K562 (cell line): ENCODE measurements at regions not wholly inside any gene's neighbourhood (a gene's known extent, or its start where the extent isn't known, plus 50 kb on each side); places are given as distances from the start of the nearest gene placed in this dataset.

Experiments used
- ATAC-seq: fragments of 200-7000 bp; cut with Tn5 transposase; 3 replicates; pipeline ENCODE4 v1.9.1; 2020; ENCODE audit warnings: moderate library complexity
- BruUV-seq: library from RNA; stranded (reverse); fragments of 400-500 nt; replicated peaks from 2 replicates; lab custom pipeline; 2021; lab: Mats Ljungman, UMichigan
- CTCF ChIA-PET: fragments of 300-600 bp; formaldehyde crosslinking; extraction: SDS; loops from one replicate; lab custom pipeline; 2021; ENCODE audit warnings: low intra/inter-chr PET ratio; lab: Yijun Ruan, JAX
- POLR2A ChIA-PET: fragments of 300-600, 350-650 bp; sonication (Branson Sonifier 250); formaldehyde crosslinking; extraction: SDS; loops from one replicate; lab custom pipeline; 2021; ENCODE audit warnings: antibody characterized with exemption, inconsistent platforms; lab: Yijun Ruan, JAX
- DNase-seq, 4 experiments: peaks; one replicate each; pipeline versions ENCODE4 v3.0.0 to v3.0.0-alpha.2; 2011 to 2018; ENCODE audit warnings: low spot score in 3 of 4, mixed read lengths in 3 of 4; ENCODE audit errors: extremely low read depth in 1 of 4
- FAIRE-seq: peaks from 2 replicates; lab custom pipeline; 2011; peaks lifted over from hg19 to GRCh38; lab: Jason Lieb, UNC
- H2AFZ ChIP-seq: 2 replicates; pipeline ENCODE4 v1.6.0; 2011; ENCODE audit warnings: low read depth, low read length, control low read depth, inconsistent platforms
- H3K27ac ChIP-seq: fragments of 200-600 bp; 3 replicates; pipeline ENCODE4 v1.8.0; 2011; ENCODE audit warnings: low read depth, mild to moderate bottlenecking, control low read depth, inconsistent platforms, low read length, moderate library complexity, mixed read lengths; ENCODE audit errors: extremely low read depth
- H3K27me3 ChIP-seq, 2 experiments: fragments of 300-600 bp in 1 of 2; 2 replicates in 1 of 2; 3 replicates in 1 of 2; pipeline versions ENCODE4 v1.6.0 to v1.8.0; 2011; ENCODE audit warnings: inconsistent platforms in 2 of 2, low read length in 2 of 2, mild to moderate bottlenecking in 1 of 2, mixed read lengths in 1 of 2, moderate library complexity in 1 of 2; ENCODE audit not compliant: control insufficient read depth in 2 of 2, insufficient read depth in 2 of 2
- H3K36me3 ChIP-seq: fragments of 300-600 bp; 3 replicates; pipeline ENCODE4 v1.8.0; 2011; ENCODE audit warnings: mild to moderate bottlenecking, low read length, inconsistent platforms; ENCODE audit not compliant: control insufficient read depth, insufficient read depth
- H3K4me1 ChIP-seq, 2 experiments: fragments of 200-600 bp in 1 of 2; replicated peaks in 1 of 2; 2 replicates in 1 of 2; 3 replicates in 1 of 2; pipeline versions ENCODE4 v1.5.1 to v1.8.0; 2011; ENCODE audit warnings: inconsistent platforms in 2 of 2, low read length in 2 of 2, mild to moderate bottlenecking in 1 of 2, mixed read lengths in 1 of 2, moderate library complexity in 1 of 2; ENCODE audit not compliant: control insufficient read depth in 2 of 2, insufficient read depth in 2 of 2
- H3K4me2 ChIP-seq: 2 replicates; pipeline ENCODE4 v1.6.1; 2011; ENCODE audit warnings: low read length, control low read depth, inconsistent platforms, mixed read lengths; ENCODE audit not compliant: insufficient read depth
- H3K4me3 ChIP-seq: fragments of 200-600 bp; sonication (generic), shearing (Covaris generic); 2 replicates; pipeline ENCODE4 v1.5.1; 2016; ENCODE audit warnings: control low read depth, inconsistent platforms
- H3K79me2 ChIP-seq: fragments of 200-600 bp; 3 replicates; pipeline ENCODE4 v1.8.0; 2011; ENCODE audit warnings: low read length, inconsistent platforms; ENCODE audit not compliant: control insufficient read depth, insufficient read depth
- H3K9ac ChIP-seq, 2 experiments: 2 replicates each; pipeline versions ENCODE4 v1.6.0 to v1.6.1; 2011; ENCODE audit warnings: low read depth in 2 of 2, low read length in 2 of 2, control low read depth in 1 of 2, inconsistent platforms in 1 of 2, mild to moderate bottlenecking in 1 of 2, mixed read lengths in 1 of 2; ENCODE audit not compliant: insufficient read depth in 1 of 2
- H3K9me1 ChIP-seq: one replicate; pipeline ENCODE4 v1.6.0; 2011; ENCODE audit warnings: inconsistent platforms, mild to moderate bottlenecking, low read length, moderate library complexity; ENCODE audit not compliant: control insufficient read depth, insufficient read depth
- H3K9me3 ChIP-seq: replicated peaks from 2 replicates; pipeline ENCODE4 v1.5.1; 2011; ENCODE audit warnings: low read depth, low read length, inconsistent platforms; ENCODE audit not compliant: control insufficient read depth, insufficient read depth
- H4K20me1 ChIP-seq: replicated peaks from 2 replicates; pipeline ENCODE4 v1.6.1; 2011; ENCODE audit warnings: low read length, inconsistent platforms, mixed read lengths; ENCODE audit not compliant: control insufficient read depth, insufficient read depth
- ARID1B ChIP-seq: fragments of 450-650 bp; IDR thresholded peaks from 2 replicates; pipeline ENCODE4 v1.6.1; 2016; ENCODE audit warnings: antibody characterized with exemption, mild to moderate bottlenecking, inconsistent platforms
- DIDO1 ChIP-seq: fragments of 450-650 bp; IDR thresholded peaks from 2 replicates; pipeline ENCODE4 v1.6.1; 2016; ENCODE audit warnings: low read depth, missing biosample characterization, missing genetic modification characterization
- ESRRA ChIP-seq: fragments of 450-650 bp; IDR thresholded peaks from 2 replicates; pipeline ENCODE4 v1.6.1; 2014; ENCODE audit warnings: low read depth, mild to moderate bottlenecking, moderate library complexity, borderline replicate concordance
- GABPB1 ChIP-seq: sonication (generic); formaldehyde crosslinking; IDR thresholded peaks from 2 replicates; pipeline ENCODE4 v1.8.0; 2022; ENCODE audit warnings: mild to moderate bottlenecking, missing genetic modification reagents
- GATA2 ChIP-seq: sonication (generic); formaldehyde crosslinking; IDR thresholded peaks from 2 replicates; pipeline ENCODE4 v1.4.0; 2020; ENCODE audit warnings: mild to moderate bottlenecking, missing genetic modification reagents
- MBD2 ChIP-seq: sonication (generic); IDR thresholded peaks from 2 replicates; pipeline ENCODE4 v1.6.1; 2016; ENCODE audit warnings: low read depth, borderline replicate concordance
- NCOA4 ChIP-seq: fragments of 450-650 bp; IDR thresholded peaks from 2 replicates; pipeline ENCODE4 v1.6.1; 2018; ENCODE audit warnings: mild to moderate bottlenecking; ENCODE audit not compliant: partially characterized antibody
- NCOR1 ChIP-seq: fragments of 450-650 bp; IDR thresholded peaks from 2 replicates; pipeline ENCODE4 v1.6.1; 2016; ENCODE audit warnings: mild to moderate bottlenecking, moderate library complexity
- PKNOX1 ChIP-seq: fragments of 450-650 bp; IDR thresholded peaks from 2 replicates; pipeline ENCODE4 v1.6.1; 2016
- SETDB1 ChIP-seq: IDR thresholded peaks from one replicate; pipeline ENCODE4 v1.6.1; 2012; ENCODE audit warnings: low read length, control low read depth, inconsistent platforms
- ZNF133 ChIP-seq: fragments of 250-450 bp; sonication (Bioruptor Pico); IDR thresholded peaks from 2 replicates; pipeline ENCODE4 v1.4.0; 2020; ENCODE audit warnings: mild to moderate bottlenecking
- ZNF695 ChIP-seq: fragments of 450-650 bp; formaldehyde crosslinking; IDR thresholded peaks from 2 replicates; pipeline ENCODE4 v1.4.0; 2020; ENCODE audit warnings: mild to moderate bottlenecking, moderate library complexity
- ZNF707 ChIP-seq: fragments of 250-450 bp; sonication (Bioruptor Pico); conservative IDR thresholded peaks from 2 replicates; pipeline ENCODE4 v1.8.0; 2022; ENCODE audit warnings: inconsistent platforms, mild to moderate bottlenecking, moderate library complexity
- ZNF76 ChIP-seq: fragments of 250-450 bp; sonication (Bioruptor Pico); IDR thresholded peaks from 2 replicates; pipeline ENCODE4 v1.4.0; 2020; ENCODE audit warnings: mild to moderate bottlenecking, moderate library complexity, borderline replicate concordance
- ZSCAN29 ChIP-seq: fragments of 450-650 bp; IDR thresholded peaks from 2 replicates; pipeline ENCODE4 v1.6.1; 2017
- WGBS: fragments of 100-300 bp; shearing (Covaris generic); methylation state at CpG from one replicate; pipeline ENCODE4 v1.1.6; 2016; ENCODE audit warnings: low coverage, mixed read lengths; ENCODE audit not compliant: insufficient coverage; ENCODE audit errors: missing lambda C conversion rate; 5-methylcytosine and 5-hydroxymethylcytosine counted together
- in situ Hi-C: fragments of 300-500 bp; cut with MboI; formaldehyde crosslinking; loops from 4 replicates; pipeline ENCODE4 v1.15.0; 2018; ENCODE audit warnings: inconsistent platforms, mixed read lengths
- intact Hi-C: fragments of 100-400 bp; cut with micrococcal nuclease; formaldehyde crosslinking; loops from 2 replicates; pipeline ENCODE4 v1.14.2; 2022
- TF ChIP-seq, protein P1 (sequence below): sonication (generic); IDR thresholded peaks from 2 replicates; pipeline ENCODE4 v1.6.1; 2016

- BruUV-seq = no TSS peak
- no peak for ATAC-seq
- Histone ChIP-seq H3K27me3 (no peaks in the 10 kb centered on the region), H3K4me2 (no peak overlapping the region), H3K36me3 (no peaks in the 10 kb centered on the region), H3K9me3 (no peaks in the 10 kb centered on the region), H3K9ac (no peak overlapping the region), H3K9me1 (no peaks in the 10 kb centered on the region), H2AFZ (no peak overlapping the region), H4K20me1 (no peaks in the 10 kb centered on the region), H3K4me1 (no peaks in the 10 kb centered on the region), H3K27ac (no peak overlapping the region), H3K79me2 (no peaks in the 10 kb centered on the region), H3K4me3 (no peak overlapping the region)
- intact Hi-C loops (no loop called here), in situ Hi-C loops (no loop called here)
- ChIA-PET POLR2A (interaction anchor here (0.7 kb wide), 1 partner anchor 22 kb away, joined by 3 read pairs; no protein-coding TSS in a partner anchor), CTCF (no interaction called here)
- no peak for DNase-seq
- FAIRE-seq = no peak
- TF ChIP-seq MBD2 (no peak), PKNOX1 (no peak), ZSCAN29 (no peak), GABPB1 (CRISPR knock-in tag) (no peak), ARID1B (no peak)
- WGBS = 0% methylated on average over 2 of the region's 2 CpGs
Observed at GRCh38 chr1:82491301-82492048, 690.7 kb downstream of the ADGRL2 start.

DNA sequence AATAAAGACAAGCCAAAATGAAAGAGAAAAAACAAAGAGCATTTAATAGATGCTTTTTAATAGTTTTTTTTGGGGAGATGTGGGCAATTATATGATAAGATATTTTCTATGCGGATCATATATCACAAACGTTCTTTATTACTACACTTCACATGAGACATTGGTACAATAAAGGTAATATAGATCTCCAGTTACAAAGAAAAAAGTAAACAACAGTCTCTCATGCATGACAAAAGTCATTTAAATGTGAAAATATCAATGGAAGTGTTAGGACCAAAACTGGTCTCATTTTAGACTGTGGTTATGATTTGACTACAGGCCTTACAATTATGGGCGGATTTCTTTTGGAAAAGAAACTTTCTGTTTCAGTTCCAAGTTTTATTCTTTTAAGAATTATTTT is 687.0 kb downstream of the ADGRL2 start:
- no peak overlapping the region for H3K4me3 ChIP-seq
- intact Hi-C loops (no loop called here), in situ Hi-C loops (no loop called here)
- H3K36me3 ChIP-seq = no peaks in the 10 kb centered on the region
- POLR2A ChIA-PET = no interaction called here
- BruUV-seq = no TSS peak
- no peak overlapping the region for H2AFZ ChIP-seq
- ATAC-seq = no peak
- TF ChIP-seq NCOR1 = no peak
- no peak for TF ChIP-seq MBD2
- TF ChIP-seq GATA2 = no peak
- TF ChIP-seq ESRRA = no peak
- no peak for TF ChIP-seq SETDB1
- no peak for TF ChIP-seq NCOA4
- TF ChIP-seq, protein P1, sequence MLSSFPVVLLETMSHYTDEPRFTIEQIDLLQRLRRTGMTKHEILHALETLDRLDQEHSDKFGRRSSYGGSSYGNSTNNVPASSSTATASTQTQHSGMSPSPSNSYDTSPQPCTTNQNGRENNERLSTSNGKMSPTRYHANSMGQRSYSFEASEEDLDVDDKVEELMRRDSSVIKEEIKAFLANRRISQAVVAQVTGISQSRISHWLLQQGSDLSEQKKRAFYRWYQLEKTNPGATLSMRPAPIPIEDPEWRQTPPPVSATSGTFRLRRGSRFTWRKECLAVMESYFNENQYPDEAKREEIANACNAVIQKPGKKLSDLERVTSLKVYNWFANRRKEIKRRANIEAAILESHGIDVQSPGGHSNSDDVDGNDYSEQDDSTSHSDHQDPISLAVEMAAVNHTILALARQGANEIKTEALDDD = no peak
- TF ChIP-seq ZNF707 (CRISPR knock-in tag) = no peak
- TF ChIP-seq ZNF133 = no peak
- no peak for TF ChIP-seq DIDO1
- TF ChIP-seq ZNF76 = no peak
- TF ChIP-seq ZNF695 = no peak
- FAIRE-seq = no peak
- H3K9me1 ChIP-seq = no peaks in the 10 kb centered on the region
- no peaks in the 10 kb centered on the region for H3K27me3 ChIP-seq
- no peak overlapping the region for H3K9ac ChIP-seq
- H3K27ac ChIP-seq = no peak overlapping the region
- WGBS = 5% methylated on average over 3 of the region's 3 CpGs
- no peaks in the 10 kb centered on the region for H3K9me3 ChIP-seq
- H3K79me2 ChIP-seq = no peaks in the 10 kb centered on the region
- H4K20me1 ChIP-seq = no peaks in the 10 kb centered on the region
- H3K4me2 ChIP-seq = no peak overlapping the region
- CTCF ChIA-PET = no interaction called here
- no peaks in the 10 kb centered on the region for H3K4me1 ChIP-seq
- DNase-seq = no peak
